Neural cell (in vitro differentiated cells): ENCODE measurements at regions not wholly inside any gene's neighbourhood (a gene's known extent, or its start where the extent isn't known, plus 50 kb on each side); places are given as distances from the start of the nearest gene placed in this dataset.

Experiments
- EP300 ChIP-seq: fragments of 450-650 bp; conservative IDR thresholded peaks from 2 replicates; pipeline ENCODE4 v1.6.1; 2014; ENCODE audit warnings: antibody characterized with exemption, mild to moderate bottlenecking, moderate library complexity; ENCODE audit not compliant: poor library complexity, severe bottlenecking
- EZH2 ChIP-seq: fragments of 200-600, 300-800 bp; shearing (Covaris generic), sonication (generic); IDR thresholded peaks from 2 replicates; pipeline ENCODE4 v1.6.1; 2014; ENCODE audit warnings: antibody characterized with exemption, low read length, borderline replicate concordance, mild to moderate bottlenecking; ENCODE audit not compliant: insufficient read depth, poor library complexity, severe bottlenecking
- POLR2AphosphoS5 ChIP-seq: IDR thresholded peaks from 2 replicates; pipeline ENCODE4 v1.6.1; 2012
- RAD21 ChIP-seq: fragments of 450-650 bp; conservative IDR thresholded peaks from 2 replicates; pipeline ENCODE4 v1.6.1; 2014; ENCODE audit warnings: antibody characterized with exemption, mild to moderate bottlenecking, moderate library complexity
- SMC3 ChIP-seq: fragments of 450-650 bp; conservative IDR thresholded peaks from 2 replicates; pipeline ENCODE4 v1.6.1; 2014; ENCODE audit warnings: antibody characterized with exemption, mild to moderate bottlenecking, moderate library complexity; ENCODE audit not compliant: poor library complexity
- TAF1 ChIP-seq: IDR thresholded peaks from 2 replicates; pipeline ENCODE4 v1.6.1; 2012; ENCODE audit warnings: low read depth
- TF ChIP-seq, protein P1 (sequence below): fragments of 450-650 bp; IDR thresholded peaks from 2 replicates; pipeline ENCODE4 v1.5.1; 2014; ENCODE audit warnings: antibody characterized with exemption, mild to moderate bottlenecking, moderate library complexity; ENCODE audit not compliant: poor library complexity, severe bottlenecking
- TF ChIP-seq, protein P2 (sequence below): IDR thresholded peaks from 2 replicates; pipeline ENCODE4 v1.6.1; 2012; ENCODE audit warnings: borderline replicate concordance

DNA sequence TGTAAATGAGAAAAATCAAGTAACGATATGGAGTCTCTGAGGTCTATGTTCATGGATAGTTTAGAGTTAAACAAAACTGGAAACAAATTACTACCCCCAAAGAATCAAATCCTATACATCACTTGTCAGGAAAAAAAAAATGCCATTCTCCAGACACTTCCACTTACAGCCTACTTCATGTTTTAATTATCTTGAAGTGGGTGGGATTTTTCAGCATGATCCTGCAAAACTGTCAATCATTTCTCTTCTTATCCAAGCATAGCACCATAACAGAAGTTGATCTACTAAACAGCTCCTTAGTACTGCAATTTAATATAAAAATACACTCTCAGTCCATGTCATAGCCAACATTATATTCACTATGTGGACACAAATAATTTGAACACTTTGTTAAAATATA is 833.9 kb downstream of the TUSC7 start:
- TF ChIP-seq, protein P1, sequence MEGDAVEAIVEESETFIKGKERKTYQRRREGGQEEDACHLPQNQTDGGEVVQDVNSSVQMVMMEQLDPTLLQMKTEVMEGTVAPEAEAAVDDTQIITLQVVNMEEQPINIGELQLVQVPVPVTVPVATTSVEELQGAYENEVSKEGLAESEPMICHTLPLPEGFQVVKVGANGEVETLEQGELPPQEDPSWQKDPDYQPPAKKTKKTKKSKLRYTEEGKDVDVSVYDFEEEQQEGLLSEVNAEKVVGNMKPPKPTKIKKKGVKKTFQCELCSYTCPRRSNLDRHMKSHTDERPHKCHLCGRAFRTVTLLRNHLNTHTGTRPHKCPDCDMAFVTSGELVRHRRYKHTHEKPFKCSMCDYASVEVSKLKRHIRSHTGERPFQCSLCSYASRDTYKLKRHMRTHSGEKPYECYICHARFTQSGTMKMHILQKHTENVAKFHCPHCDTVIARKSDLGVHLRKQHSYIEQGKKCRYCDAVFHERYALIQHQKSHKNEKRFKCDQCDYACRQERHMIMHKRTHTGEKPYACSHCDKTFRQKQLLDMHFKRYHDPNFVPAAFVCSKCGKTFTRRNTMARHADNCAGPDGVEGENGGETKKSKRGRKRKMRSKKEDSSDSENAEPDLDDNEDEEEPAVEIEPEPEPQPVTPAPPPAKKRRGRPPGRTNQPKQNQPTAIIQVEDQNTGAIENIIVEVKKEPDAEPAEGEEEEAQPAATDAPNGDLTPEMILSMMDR = no peak
- TF ChIP-seq POLR2AphosphoS5 = no peak
- no peak for TF ChIP-seq RAD21
- TF ChIP-seq, protein P2, sequence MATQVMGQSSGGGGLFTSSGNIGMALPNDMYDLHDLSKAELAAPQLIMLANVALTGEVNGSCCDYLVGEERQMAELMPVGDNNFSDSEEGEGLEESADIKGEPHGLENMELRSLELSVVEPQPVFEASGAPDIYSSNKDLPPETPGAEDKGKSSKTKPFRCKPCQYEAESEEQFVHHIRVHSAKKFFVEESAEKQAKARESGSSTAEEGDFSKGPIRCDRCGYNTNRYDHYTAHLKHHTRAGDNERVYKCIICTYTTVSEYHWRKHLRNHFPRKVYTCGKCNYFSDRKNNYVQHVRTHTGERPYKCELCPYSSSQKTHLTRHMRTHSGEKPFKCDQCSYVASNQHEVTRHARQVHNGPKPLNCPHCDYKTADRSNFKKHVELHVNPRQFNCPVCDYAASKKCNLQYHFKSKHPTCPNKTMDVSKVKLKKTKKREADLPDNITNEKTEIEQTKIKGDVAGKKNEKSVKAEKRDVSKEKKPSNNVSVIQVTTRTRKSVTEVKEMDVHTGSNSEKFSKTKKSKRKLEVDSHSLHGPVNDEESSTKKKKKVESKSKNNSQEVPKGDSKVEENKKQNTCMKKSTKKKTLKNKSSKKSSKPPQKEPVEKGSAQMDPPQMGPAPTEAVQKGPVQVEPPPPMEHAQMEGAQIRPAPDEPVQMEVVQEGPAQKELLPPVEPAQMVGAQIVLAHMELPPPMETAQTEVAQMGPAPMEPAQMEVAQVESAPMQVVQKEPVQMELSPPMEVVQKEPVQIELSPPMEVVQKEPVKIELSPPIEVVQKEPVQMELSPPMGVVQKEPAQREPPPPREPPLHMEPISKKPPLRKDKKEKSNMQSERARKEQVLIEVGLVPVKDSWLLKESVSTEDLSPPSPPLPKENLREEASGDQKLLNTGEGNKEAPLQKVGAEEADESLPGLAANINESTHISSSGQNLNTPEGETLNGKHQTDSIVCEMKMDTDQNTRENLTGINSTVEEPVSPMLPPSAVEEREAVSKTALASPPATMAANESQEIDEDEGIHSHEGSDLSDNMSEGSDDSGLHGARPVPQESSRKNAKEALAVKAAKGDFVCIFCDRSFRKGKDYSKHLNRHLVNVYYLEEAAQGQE = peak; percentile 39
- TF ChIP-seq EZH2 = no peak
- peak; percentile 55 for TF ChIP-seq EP300
- no peak for TF ChIP-seq SMC3
- TF ChIP-seq TAF1 = no peak
